ENCODE measurements at regions not wholly inside any gene's neighbourhood (a gene's known extent, or its start where the extent isn't known, plus 50 kb on each side); places are given as distances from the start of the nearest gene placed in this dataset.

DNA sequence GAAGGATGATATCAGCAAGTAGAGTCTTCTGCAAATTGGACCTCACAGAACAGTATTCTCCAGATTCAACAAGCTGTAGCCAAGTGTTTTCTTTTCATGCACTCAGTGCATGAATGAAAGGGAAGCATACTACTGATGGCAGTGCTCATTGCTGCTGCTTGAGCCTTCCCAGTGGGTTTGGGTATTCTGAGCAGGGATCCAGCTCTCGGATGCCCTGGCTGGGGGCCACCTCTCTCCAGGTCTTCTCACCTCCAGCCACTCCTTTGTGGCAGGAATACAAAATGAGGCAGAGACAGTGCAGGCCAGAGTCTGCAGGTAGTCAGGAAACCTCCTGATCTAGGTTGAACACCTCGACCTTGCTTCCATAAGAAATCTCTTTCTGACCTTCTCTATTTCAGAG, 390.4 kb upstream of the CELF4 start:
- DNase-seq (ENCODE audit: low spot score): no peak

DNA sequence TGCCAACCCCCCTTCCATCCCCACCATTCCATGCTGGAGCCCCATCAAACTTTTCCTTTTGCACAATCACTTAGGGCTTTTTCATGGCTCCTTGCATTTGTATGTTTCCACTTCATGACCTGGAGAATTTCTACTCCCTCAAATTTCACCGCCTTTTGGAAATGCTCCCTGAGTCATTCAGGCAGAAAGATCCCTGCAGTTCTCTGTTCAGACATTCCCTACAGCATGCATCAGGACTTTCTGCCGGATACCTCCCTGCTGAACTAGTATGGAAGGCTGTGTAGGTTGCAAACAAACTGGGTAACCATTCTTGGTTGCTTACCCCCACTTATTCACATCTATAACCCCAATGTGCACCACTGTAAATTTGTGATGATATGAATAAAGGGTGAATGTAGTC, 389.6 kb upstream of the CELF4 start:
- DNase-seq (ENCODE audit: low spot score): no peak

GRCh38 chr18:37953876-37954275, 388.3 kb upstream of the CELF4 start:
- DNase-seq (ENCODE audit: low spot score): no peak

GRCh38 chr18:37948471-37948870, 382.9 kb upstream of the CELF4 start:
- DNase-seq (ENCODE audit: low spot score): no peak

DNA sequence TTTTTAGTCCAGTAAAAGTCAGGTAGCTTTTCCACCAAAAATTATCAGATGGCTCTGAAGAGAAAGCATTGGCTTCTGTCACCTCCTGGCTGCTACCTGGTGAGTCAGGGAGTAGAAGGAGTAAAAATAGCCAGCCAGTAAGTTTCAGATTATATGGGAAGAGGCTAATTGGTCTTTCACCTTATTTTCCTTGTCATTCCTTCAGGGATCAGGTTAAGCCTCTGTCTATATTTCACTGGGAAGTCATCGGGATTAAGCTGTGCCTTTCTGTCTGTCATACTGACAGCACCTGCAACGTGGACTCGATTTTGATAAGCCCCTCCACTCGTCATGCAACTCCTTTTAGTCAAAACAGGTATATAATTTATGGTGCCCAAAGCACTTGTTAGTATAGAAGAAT, 380.7 kb upstream of the CELF4 start:
- DNase-seq (ENCODE audit: low spot score): no peak

- no peak for DNase-seq (ENCODE audit: low spot score)
These were observed 379.2 kb upstream of the CELF4 start for GRCh38 chr18:37944700-37945270.

DNA sequence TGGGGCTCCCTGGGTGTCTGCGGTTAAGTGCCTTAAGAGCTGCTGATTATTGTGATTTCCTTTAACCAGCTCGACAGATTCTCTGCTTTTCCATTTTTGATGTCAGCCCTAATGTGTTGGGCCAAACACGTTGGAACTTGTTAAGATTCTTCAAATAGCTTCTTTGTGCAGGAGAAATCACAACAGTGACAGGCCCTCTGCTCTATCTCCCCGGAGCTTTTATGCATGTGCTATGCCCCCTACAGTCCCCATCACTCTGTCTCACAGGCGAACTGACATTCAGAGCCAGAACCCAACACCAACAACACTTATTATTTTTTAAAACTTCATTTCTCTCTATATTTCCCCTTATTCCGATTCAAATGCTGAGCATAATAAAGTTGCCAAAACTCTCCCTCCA, 371.7 kb upstream of the CELF4 start:
- DNase-seq (ENCODE audit: low spot score): no peak

DNA sequence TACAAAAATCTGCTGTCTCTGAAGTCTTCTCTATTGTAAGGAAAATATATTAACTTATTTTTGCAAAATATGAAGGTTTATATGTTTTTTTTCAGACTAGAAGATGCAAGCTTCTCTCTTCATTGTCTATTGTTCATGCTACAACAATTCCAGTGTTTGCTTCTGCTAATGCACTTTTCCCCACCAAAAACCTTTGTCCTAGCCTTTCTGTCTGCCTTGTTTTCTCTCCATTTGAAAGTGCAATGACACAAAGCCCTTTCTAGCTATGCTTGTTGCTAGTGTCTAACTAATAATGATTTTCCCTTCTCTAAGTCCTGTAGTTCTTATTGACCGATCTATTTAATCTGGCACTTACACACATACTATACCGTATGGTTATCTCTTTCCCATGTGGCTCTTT, 369.5 kb upstream of the CELF4 start:
- DNase-seq (ENCODE audit: low spot score): no peak

DNA sequence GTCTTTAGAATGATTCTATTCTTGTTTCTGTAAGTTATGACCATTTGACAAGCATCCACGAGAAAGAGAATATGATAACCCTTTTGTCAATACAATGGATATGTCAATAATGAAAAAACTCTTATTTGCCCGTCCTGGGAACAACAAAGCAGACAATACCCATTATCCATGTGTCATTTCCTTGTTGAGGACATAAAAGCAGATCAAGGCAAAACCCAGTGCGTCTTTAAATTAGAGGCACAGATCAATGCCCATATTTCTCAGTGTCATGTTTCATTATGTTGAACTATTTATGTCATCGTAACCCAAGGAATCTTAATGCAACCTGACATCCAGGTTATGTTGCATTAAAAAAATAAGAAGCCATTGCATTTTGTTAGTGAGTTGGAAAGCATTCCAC, 365.0 kb upstream of the CELF4 start:
- DNase-seq (ENCODE audit: low spot score): no peak

DNA sequence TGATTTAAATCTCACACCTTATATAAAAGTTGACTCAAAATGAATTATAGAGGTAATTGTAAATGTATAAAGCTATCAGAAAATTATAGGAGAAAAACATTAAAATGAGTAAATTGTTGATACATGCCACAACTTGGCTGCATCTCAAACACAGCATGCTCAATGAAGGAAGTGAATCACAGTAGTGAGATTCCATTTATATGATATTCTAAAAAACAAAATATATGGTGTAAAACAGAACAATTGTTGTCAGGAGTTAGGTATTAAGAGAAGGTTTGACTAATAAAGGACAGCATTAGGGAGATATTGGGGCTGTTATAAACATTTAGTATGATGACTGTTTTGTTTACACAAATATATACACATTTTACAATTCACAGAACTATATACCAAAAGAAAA, 356.6 kb upstream of the CELF4 start:
- no peak for DNase-seq (ENCODE audit: low spot score)

GRCh38 chr18:37920865-37921264, 355.3 kb upstream of the CELF4 start:
- no peak for DNase-seq (ENCODE audit: low spot score)

GRCh38 chr18:37913051-37913450, 347.5 kb upstream of the CELF4 start:
- no peak for DNase-seq (ENCODE audit: low spot score)

DNA sequence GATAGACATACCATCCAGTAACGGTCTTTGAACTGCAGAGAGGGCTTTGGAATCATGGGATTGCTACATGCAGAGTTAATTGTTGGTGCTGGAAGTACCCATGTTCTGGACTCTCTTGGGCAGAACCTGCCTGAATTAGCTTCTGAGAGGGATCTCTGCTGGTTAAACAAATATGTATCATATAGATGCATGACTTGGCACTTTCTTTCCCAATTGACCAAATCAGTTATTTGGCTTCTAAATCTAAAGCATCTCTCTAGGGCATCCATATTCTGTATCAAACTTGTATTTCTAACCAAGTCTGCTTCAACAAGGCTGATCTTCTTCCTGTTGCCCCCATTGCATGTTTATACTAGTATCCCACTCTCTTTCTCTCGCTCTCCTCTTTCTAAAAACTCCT, 336.7 kb upstream of the CELF4 start:
- no peak for DNase-seq (ENCODE audit: low spot score)

DNA sequence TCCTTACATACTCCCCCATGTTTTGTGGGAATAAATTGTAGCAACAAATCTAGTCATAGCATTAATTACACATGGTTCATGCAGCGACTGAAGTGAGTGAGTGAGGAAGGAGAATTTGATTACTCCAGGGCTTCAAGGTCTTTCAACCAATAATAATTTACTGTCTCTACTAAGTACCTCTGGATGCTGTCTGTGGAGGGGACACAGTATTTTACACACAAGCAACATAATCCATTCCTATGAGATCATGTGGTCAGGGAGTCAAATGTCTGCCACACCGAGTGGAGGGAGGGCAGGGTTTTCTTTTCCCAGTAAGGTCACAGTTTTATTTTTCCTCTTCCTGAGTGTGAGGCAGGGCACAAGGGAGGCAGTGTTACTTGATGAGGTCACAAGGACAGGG, 334.7 kb upstream of the CELF4 start:
- DNase-seq (ENCODE audit: low spot score): no peak

GRCh38 chr18:37889963-37890362, 324.4 kb upstream of the CELF4 start:
- DNase-seq (ENCODE audit: low spot score): no peak

DNA sequence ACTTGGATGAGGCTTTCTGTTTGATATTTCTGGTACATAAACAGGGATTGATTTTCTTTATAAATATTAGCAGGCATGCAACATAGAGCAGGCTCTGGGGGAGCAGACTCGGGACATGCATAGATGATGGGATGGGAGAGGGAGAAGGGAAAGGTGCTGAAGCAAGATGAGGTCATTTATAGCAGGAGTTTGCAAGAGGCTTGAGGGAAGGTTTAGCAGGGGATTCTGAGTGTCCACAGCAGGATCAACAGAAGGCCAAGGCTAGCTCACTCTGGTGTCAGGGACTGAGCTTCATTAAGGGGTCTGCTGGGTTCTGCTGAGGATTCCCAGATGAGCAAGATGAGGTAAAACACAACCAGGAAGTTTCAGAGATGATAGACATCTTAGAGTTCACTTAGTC, 309.1 kb upstream of the CELF4 start:
- no peak for DNase-seq (ENCODE audit: low spot score)

GRCh38 chr18:37873416-37873815, 307.8 kb upstream of the CELF4 start:
- no peak for DNase-seq (ENCODE audit: low spot score)

- DNase-seq (ENCODE audit: low spot score): no peak
These were observed 307.0 kb upstream of the CELF4 start for GRCh38 chr18:37872562-37872961.

DNA sequence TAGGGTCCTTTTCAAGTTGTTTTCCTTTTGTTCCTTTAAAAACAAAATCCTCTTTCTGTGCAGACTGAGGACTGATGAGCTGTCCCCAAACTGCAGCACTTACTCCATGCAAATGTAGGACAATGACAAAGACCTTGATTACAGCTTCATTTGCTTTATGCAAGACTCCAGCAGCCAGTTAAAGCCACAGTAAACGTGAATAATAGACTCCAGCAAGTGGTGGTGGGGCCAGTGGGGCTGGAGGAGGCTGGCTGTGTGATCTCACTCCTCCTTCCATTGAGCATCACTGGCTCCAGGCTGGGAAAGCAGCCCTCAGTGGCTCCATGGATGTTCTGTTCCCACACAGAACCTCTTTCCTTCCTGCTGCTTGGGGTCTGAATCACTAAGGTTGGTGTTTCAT, 306.0 kb upstream of the CELF4 start:
- no peak for DNase-seq (ENCODE audit: low spot score)

DNA sequence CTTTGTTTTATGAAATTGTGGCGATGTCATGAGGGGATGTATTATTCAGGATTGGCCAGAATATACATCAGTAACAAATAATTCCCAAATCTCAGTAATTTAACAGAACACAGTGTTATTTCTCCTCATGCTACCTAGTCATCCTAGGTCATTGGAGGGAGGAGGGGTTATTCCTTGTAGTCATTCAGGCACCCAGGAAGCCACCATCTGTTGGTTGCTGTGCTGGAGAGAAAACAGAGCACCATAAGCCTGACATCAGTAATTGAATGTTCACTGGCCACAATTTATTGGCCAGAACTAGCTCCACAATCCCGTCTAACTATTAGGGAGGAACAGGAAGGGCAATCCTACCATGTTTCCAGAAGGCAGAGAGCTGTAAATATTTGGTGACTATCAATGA, 303.5 kb upstream of the CELF4 start:
- DNase-seq (ENCODE audit: low spot score): no peak

DNA sequence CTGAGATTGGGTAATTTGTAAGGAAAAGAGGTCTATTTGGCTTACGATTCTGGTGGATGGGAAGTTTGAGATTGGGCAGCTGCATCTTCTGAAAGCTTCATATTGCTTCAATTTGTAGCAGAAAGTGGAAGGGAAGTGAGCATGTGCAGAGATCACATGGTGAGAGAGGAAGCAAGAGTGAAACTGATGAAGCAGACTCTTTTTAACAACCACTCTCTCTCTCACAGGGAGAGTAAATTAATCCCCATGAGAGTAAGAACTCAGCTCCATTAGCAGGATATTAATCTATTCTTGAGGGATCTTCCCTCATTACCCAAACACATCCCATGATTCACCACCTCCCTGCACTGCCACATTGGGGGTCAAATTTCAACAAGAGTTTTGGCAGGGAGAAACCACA, 298.5 kb upstream of the CELF4 start:
- no peak for DNase-seq (ENCODE audit: low spot score)

DNA sequence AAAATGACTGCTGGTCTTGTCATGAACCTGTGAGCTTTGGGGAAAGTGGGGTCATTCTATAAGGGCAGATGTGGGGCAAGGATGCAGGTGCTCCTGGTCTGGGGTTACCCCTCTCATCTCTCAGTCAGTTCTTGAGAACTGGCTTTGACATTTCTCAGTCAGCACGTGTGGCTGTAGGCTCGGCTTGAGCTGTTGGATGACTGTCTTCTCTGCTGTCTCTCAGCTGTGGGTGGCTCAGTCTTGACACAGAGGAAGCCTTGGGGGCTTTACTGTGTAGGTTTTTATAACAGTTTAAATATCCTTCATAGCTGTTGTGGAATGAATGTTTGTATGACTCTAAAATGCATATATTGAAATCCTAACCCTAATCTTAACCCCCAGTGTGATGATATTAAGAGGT, 296.4 kb upstream of the CELF4 start:
- DNase-seq (ENCODE audit: low spot score): no peak

DNA sequence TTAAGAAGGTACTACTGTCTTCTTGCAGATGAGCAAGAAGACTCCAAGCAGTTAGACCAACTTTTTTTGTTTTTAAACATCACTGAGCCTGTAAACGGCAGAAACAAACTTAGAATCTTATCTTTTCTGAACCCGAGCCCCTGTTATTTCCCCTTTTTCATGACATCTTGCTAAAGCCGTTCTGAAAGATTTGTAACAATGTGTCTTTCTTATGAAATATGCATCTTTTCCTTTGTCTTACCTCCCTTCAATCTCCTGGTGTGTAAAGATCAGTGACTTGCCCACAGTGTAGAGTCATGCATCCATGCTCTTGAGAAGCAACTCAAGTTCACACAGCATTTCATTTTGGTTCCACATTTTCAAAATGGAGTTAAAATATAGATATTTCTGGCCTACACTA, 288.8 kb upstream of the CELF4 start:
- no peak for DNase-seq (ENCODE audit: low spot score)

DNA sequence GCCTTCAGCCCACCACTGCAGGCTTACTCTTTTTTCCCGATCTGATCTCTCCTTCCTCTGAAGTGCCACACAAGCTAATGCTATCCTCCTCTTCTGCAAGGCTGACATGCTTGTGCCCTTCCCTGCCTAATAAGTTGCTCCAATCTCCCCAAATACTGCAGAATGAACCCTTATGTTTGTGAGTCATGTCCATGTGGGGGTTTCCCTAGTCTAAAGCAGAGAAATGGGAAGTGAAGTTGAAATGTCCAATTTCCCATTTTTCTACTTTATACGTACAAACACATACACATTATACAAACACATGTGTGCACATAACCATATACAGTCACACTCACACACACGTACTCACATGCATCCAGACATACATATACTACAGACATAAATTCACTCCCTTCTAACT, 288.1 kb upstream of the CELF4 start:
- no peak for DNase-seq (ENCODE audit: low spot score)
